Aorta (tissue), 5 donors: ENCODE measurements at regions not wholly inside any gene's neighbourhood (a gene's known extent, or its start where the extent isn't known, plus 50 kb on each side); places are given as distances from the start of the nearest gene placed in this dataset.

Experiments
- ATAC-seq: fragments of 200-7000 bp; cut with Tn5 transposase; one replicate; pipeline ENCODE4 v1.9.1; 2022; ENCODE audit warnings: moderate library complexity; ENCODE audit not compliant: low FRiP score
- DNase-seq, 2 donors: peaks; one replicate each; pipeline ENCODE4 v3.0.0-alpha.2; 2020
- H3K27ac ChIP-seq, 2 donors: one replicate each; pipeline ENCODE4 v1.5.1; 2013; ENCODE audit warnings: low read length in 2 of 2, mild to moderate bottlenecking in 2 of 2, moderate library complexity in 2 of 2, control low read depth in 1 of 2, inconsistent platforms in 1 of 2, low read depth in 1 of 2
- H3K27me3 ChIP-seq, 2 donors: one replicate each; pipeline ENCODE4 v1.6.1; 2013; ENCODE audit warnings: control low read depth in 1 of 2, low read length in 1 of 2, mild to moderate bottlenecking in 1 of 2, moderate library complexity in 1 of 2; ENCODE audit not compliant: insufficient read depth in 2 of 2, control insufficient read depth in 1 of 2
- H3K36me3 ChIP-seq, 2 donors: one replicate each; pipeline ENCODE4 v1.6.1; 2013; ENCODE audit warnings: control low read depth in 1 of 2, low read length in 1 of 2, mild to moderate bottlenecking in 1 of 2; ENCODE audit not compliant: insufficient read depth in 2 of 2, control insufficient read depth in 1 of 2
- H3K4me1 ChIP-seq, 2 donors: one replicate each; pipeline ENCODE4 v1.6.1; 2013; ENCODE audit warnings: low read length in 2 of 2, control low read depth in 1 of 2, mild to moderate bottlenecking in 1 of 2, moderate library complexity in 1 of 2; ENCODE audit not compliant: insufficient read depth in 2 of 2, control insufficient read depth in 1 of 2
- H3K4me3 ChIP-seq, 2 donors: one replicate each; pipeline ENCODE4 v1.5.1; 2013; ENCODE audit warnings: low read length in 2 of 2, control low read depth in 1 of 2, mild to moderate bottlenecking in 1 of 2
- H3K9me3 ChIP-seq: one replicate; pipeline ENCODE4 v1.6.1; 2013; ENCODE audit warnings: mild to moderate bottlenecking, low read length; ENCODE audit not compliant: control insufficient read depth
- WGBS, 2 donors: extraction: QIAGEN DNeasy Blood & Tissue Kit; methylation state at CpG; one replicate each; pipeline ENCODE4 v1.1.7; 2013; 5-methylcytosine and 5-hydroxymethylcytosine counted together
- intact Hi-C, 2 donors: fragments of 100-400 bp; cut with DNase I; formaldehyde crosslinking; loops; one replicate each; pipeline versions ENCODE4 v1.14.2 to v1.15.0; 2022
- donor health status: healthy with polysubstance abuse.
- donor health status: Bipolar disorder and iron deficiency.
- donor health status: DM: no; HTN: no; CAD: no.
- donor health status: DM: no; HTN: no; CAD: no.
- donor health status: DM: yes; HTN: yes; CAD: no.

DNA sequence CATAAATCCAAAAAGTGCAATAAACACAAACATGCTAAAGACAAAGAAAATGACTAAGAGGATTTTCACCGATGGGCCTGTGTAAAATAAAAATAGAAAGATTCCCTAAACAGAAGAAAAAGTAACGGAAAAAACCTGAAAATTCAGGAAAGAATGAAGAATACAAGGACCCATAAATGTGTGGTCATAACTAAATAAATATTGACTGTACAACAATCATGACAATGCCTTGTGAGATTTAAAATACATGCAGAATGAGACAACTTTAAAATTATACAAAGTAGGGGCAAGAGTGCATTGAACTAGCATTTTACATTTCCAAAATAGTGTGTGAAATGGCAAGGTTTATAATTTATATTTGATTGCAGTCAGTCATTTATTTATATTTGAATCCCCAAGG is 409.1 kb upstream of the ANKRD30A start:
- Histone ChIP-seq H3K27ac (no peak overlapping the region), H3K4me1 (no peaks in the 10 kb centered on the region), H3K36me3 (no peaks in the 10 kb centered on the region), H3K4me3 (no peak overlapping the region), H3K27me3 (no peaks in the 10 kb centered on the region), H3K9me3 (no peaks in the 10 kb centered on the region)
- ATAC-seq, result no peak
- 61 to 79% methylated on average over 2 of the region's 2 CpGs for WGBS, 2 donors
- DNase-seq, result no peak
- intact Hi-C loops, result no loop called here

- Histone ChIP-seq H3K36me3 (no peaks in the 10 kb centered on the region), H3K9me3 (no peaks in the 10 kb centered on the region), H3K4me1 (no peaks in the 10 kb centered on the region), H3K27me3 (no peaks in the 10 kb centered on the region), H3K27ac (no peak overlapping the region), H3K4me3 (no peak overlapping the region)
- no peak for ATAC-seq
- DNase-seq, result no peak
- intact Hi-C loops, result no loop called here
Observed at GRCh38 chr10:36712695-36713094, 412.7 kb upstream of the ANKRD30A start.

GRCh38 chr10:36711361-36711760 is 414.0 kb upstream of the ANKRD30A start:
- no peaks in the 10 kb centered on the region for H3K36me3 ChIP-seq
- 94 to 96% methylated on average over 4 of the region's 4 CpGs for WGBS, 2 donors
- H3K4me1 ChIP-seq, result no peaks in the 10 kb centered on the region
- H3K4me3 ChIP-seq, result no peak overlapping the region
- H3K27ac ChIP-seq, result no peak overlapping the region
- no peaks in the 10 kb centered on the region for H3K27me3 ChIP-seq
- no peak for ATAC-seq
- H3K9me3 ChIP-seq, result no peaks in the 10 kb centered on the region
- intact Hi-C loops, result no loop called here
- no peak for DNase-seq

DNA sequence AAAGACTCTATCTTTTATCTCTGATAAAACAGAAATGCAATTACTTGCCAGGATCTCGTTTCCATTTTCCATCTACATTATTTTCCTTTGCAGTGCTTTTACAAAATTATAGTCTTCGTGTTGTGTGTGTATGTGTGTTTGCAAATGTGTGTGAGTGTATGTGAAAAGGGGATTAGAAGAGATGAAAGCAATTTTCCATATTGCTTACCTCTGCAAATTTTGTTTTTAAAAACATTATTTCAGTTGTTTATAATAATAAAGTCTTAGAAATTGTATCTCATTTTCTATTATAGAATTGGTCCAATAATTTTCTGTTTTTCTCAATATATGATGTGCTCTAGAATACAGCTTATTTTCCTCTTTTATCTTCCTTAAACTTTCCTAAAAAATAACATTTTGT is 421.3 kb upstream of the ANKRD30A start:
- no peak for ATAC-seq
- no peaks in the 10 kb centered on the region for H3K9me3 ChIP-seq
- no peak overlapping the region for H3K27ac ChIP-seq
- intact Hi-C loops, result no loop called here
- H3K4me1 ChIP-seq, result no peaks in the 10 kb centered on the region
- no peak overlapping the region for H3K4me3 ChIP-seq
- no peak for DNase-seq
- H3K27me3 ChIP-seq, result no peaks in the 10 kb centered on the region
- 1 to 9% methylated on average over 2 of the region's 2 CpGs for WGBS, 2 donors
- H3K36me3 ChIP-seq, result no peaks in the 10 kb centered on the region

DNA sequence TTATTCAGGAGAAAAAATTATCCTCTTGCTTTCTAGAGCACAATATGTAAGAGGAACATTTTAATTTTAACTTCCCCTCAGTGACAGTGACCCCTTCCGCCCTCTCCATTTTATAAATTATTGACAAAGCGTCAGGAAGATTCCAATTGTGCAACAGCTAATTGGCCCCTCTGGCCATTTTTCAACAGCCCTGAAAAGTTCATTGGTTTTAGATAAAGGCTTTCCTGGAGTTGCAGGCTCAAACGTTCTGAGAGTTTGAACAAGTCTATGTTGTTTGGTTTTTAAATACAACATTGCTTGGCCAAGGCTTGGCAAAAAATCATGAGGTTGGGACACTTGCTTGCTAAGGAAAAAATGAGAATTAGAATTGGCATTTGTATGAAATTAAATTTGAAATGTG is 422.2 kb upstream of the ANKRD30A start:
- no peak for DNase-seq
- Histone ChIP-seq H3K4me3 (no peak overlapping the region), H3K36me3 (no peaks in the 10 kb centered on the region), H3K4me1 (no peaks in the 10 kb centered on the region), H3K9me3 (no peaks in the 10 kb centered on the region), H3K27ac (no peak overlapping the region), H3K27me3 (no peaks in the 10 kb centered on the region)
- no peak for ATAC-seq
- intact Hi-C loops, result no loop called here
- WGBS, 2 donors, result 6 to 11% methylated on average over 3 of the region's 3 CpGs

DNA sequence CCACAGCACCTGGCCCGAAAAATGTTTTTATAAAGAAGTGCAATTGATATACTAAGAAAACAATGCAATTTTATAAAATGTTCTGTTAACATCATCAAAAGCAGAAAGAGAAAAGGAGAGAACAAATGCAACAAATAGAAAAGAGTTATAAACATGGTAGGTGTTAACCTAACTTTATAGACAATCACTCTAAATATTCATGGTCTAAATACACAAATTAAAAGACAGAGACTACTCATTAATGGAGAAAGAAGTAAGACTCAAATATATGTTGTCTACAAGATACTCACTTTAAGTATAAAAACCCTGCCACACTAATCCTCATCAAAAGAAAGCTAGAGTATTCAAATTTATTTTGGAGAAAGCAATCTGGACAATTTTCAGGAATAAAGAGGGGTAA is 425.3 kb upstream of the ANKRD30A start:
- ATAC-seq (no peak), DNase-seq (no peak)
- Histone ChIP-seq H3K36me3 (no peaks in the 10 kb centered on the region), H3K27me3 (no peaks in the 10 kb centered on the region), H3K4me3 (no peak overlapping the region), H3K9me3 (no peaks in the 10 kb centered on the region), H3K27ac (no peak overlapping the region), H3K4me1 (no peaks in the 10 kb centered on the region)
- intact Hi-C loops, result no loop called here
- 95 to 100% methylated on average over 1 of the region's 1 CpG for WGBS, 2 donors

DNA sequence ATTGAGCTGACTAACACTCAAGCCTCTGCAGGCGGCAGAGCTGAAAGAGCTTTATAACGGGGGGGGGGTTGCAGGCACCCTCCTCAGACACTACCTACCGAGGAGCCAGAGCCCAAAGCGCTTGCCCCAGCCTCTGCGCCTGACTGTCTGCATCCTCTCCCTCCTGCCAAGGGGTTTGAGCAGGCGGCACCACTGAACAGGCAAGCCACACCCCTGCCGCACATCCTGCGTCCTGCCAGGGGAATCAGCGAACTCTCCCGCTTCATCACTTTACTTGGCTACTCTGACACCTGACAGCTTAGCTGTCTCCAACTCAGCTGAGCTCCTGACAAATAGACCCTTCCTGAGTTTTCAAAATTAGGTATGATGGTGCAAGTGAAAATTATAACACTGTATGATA is 432.6 kb upstream of the ANKRD30A start:
- intact Hi-C loops, result no loop called here
- 84 to 90% methylated on average over 10 of the region's 10 CpGs for WGBS, 2 donors
- DNase-seq (no peak), ATAC-seq (no peak)
- H3K27me3 ChIP-seq, result no peaks in the 10 kb centered on the region
- H3K4me3 ChIP-seq, result no peak overlapping the region
- no peaks in the 10 kb centered on the region for H3K36me3 ChIP-seq
- no peak overlapping the region for H3K27ac ChIP-seq
- no peaks in the 10 kb centered on the region for H3K4me1 ChIP-seq
- H3K9me3 ChIP-seq, result no peaks in the 10 kb centered on the region

- H3K4me3 ChIP-seq, result no peak overlapping the region
- 91 to 96% methylated on average over 1 of the region's 1 CpG for WGBS, 2 donors
- H3K27me3 ChIP-seq, result no peaks in the 10 kb centered on the region
- ATAC-seq, result no peak
- DNase-seq, result no peak
- H3K4me1 ChIP-seq, result no peaks in the 10 kb centered on the region
- H3K9me3 ChIP-seq, result no peaks in the 10 kb centered on the region
- intact Hi-C loops, result no loop called here
- H3K36me3 ChIP-seq, result no peaks in the 10 kb centered on the region
- H3K27ac ChIP-seq, result no peak overlapping the region
Observed at GRCh38 chr10:36688717-36689116, 436.7 kb upstream of the ANKRD30A start.

DNA sequence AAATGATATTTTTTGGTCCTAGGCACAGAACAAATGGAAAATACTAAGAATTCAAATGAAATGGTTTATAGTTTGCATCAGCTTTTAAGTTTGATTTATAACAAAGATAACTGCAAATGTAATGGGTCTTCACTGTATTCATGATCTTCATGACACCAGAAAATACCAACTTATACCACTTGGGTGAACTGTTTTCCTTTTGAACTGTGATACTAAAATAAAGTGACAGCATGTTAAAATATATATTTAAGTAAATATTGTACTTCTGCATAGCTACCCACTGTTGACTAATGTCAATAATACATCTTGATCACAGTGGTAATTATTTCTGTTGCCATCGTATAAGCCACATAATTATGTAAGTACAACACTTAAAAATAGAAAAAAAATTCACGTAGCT is 442.0 kb upstream of the ANKRD30A start:
- WGBS, 2 donors, result 63 to 86% methylated on average over 2 of the region's 2 CpGs
- Histone ChIP-seq H3K9me3 (no peaks in the 10 kb centered on the region), H3K4me3 (no peak overlapping the region), H3K27ac (no peak overlapping the region), H3K36me3 (no peaks in the 10 kb centered on the region), H3K27me3 (no peaks in the 10 kb centered on the region), H3K4me1 (no peaks in the 10 kb centered on the region)
- intact Hi-C loops, result no loop called here
- no peak for ATAC-seq
- DNase-seq, result no peak
